ENCODE measurements at regions not wholly inside any gene's neighbourhood (a gene's known extent, or its start where the extent isn't known, plus 50 kb on each side); places are given as distances from the start of the nearest gene placed in this dataset.

- TF ChIP-seq U2AF1 (optimal IDR thresholded peaks at IDR 0.05; ENCODE audit: low read depth, low read length) (no peak), CREBBP (IDR thresholded peaks at IDR 0.05; ENCODE audit: low read depth, low read length) (no peak), NRF1 (conservative IDR thresholded peaks at IDR 0.05 in 1 of 2, IDR thresholded peaks at IDR 0.05 in 1 of 2) (no peak)
Observed at GRCh38 chr10:110409488-110409887, 88.2 kb upstream of the DUSP5 start (continued).

GRCh38 chr10:110409926-110410325 is 87.8 kb upstream of the DUSP5 start:
- no peak overlapping the region for H3K27ac ChIP-seq (ENCODE audit: extremely low read depth, low read depth, low read length)
- peak overlapping the region in 1 of 2 experiments; percentile 10; a peak in 1 of 4 replicates for H3K9ac ChIP-seq (ENCODE audit: insufficient read depth in 1 of 2, low read depth in 2 of 2, low read length in 2 of 2)
- in situ Hi-C loops (cut with MboI) (no loop called here), intact Hi-C loops (cut with micrococcal nuclease) (no loop called here)
- TF ChIP-seq ZNF316 (IDR thresholded peaks at IDR 0.05) (no peak), CC2D1A (IDR thresholded peaks at IDR 0.05) (no peak), ZFX (CRISPR knock-in tag; IDR thresholded peaks at IDR 0.05) (peak; percentile 27; the same call in 1 of the 2 replicates), GTF2E2 (tag; IDR thresholded peaks at IDR 0.05) (no peak)
- no peaks in the 10 kb centered on the region for H4K20me1 ChIP-seq (replicated peaks; ENCODE audit: control insufficient read depth, insufficient read depth, low read length)
- H3K4me3 ChIP-seq: no peak overlapping the region
- no TSS peak for BruUV-seq (replicated peaks)
- peaks cover 0 to 1% of the 10 kb centered on the region in 2 experiments; a peak in 2 of 5 replicates for H3K27me3 ChIP-seq (ENCODE audit: control insufficient read depth in 2 of 2, insufficient read depth in 2 of 2, low read length in 2 of 2)
- DNase-seq (ENCODE audit: extremely low read depth in 1 of 4, low spot score in 3 of 4) (no peak), FAIRE-seq (no peak), ATAC-seq (peak; percentile 56)
- no peak overlapping the region for H3K4me2 ChIP-seq (ENCODE audit: insufficient read depth, low read length)
- H3K9me1 ChIP-seq (ENCODE audit: control insufficient read depth, insufficient read depth, low read length): no peaks in the 10 kb centered on the region
- H3K79me2 ChIP-seq (ENCODE audit: control insufficient read depth, insufficient read depth, low read length): no peaks in the 10 kb centered on the region
- peak overlapping the region; percentile 76 for H2AFZ ChIP-seq (ENCODE audit: low read depth, low read length)
- no peaks in the 10 kb centered on the region for H3K9me3 ChIP-seq (replicated peaks; ENCODE audit: control insufficient read depth, insufficient read depth, low read depth, low read length)
- no peaks in the 10 kb centered on the region for H3K36me3 ChIP-seq (ENCODE audit: control insufficient read depth, insufficient read depth, low read length)
- H3K4me1 ChIP-seq (replicated peaks in 1 of 2; ENCODE audit: control insufficient read depth in 2 of 2, insufficient read depth in 2 of 2, low read length in 2 of 2): peaks cover 2 to 24% of the 10 kb centered on the region in 2 experiments; a peak in 4 of 5 replicates
- ChIA-PET POLR2A (interaction anchor here (0.6 kb wide), 1 partner anchor 105 kb away, joined by 5 read pairs; the partner anchor contains the start of gene SMNDC1), CTCF (ENCODE audit: low intra/inter-chr PET ratio) (no interaction called here)
- WGBS (ENCODE audit: insufficient coverage, low coverage, missing lambda C conversion rate): 33% methylated on average over 4 of the region's 4 CpGs

All from K562 (cell line).